Fibroblast of skin of right biceps (primary cell): ENCODE measurements at regions not wholly inside any gene's neighbourhood (a gene's known extent, or its start where the extent isn't known, plus 50 kb on each side); places are given as distances from the start of the nearest gene placed in this dataset.

Experiments used
- DNase-seq: peaks from one replicate; pipeline ENCODE4 v3.0.0-alpha.2; 2013

GRCh38 chr5:170159947-170160346, 54.2 kb downstream of the FOXI1 start:
- no peak for DNase-seq

- DNase-seq = peak; percentile 22
These were observed 55.4 kb downstream of the FOXI1 start for GRCh38 chr5:170161069-170161468.

GRCh38 chr5:170162631-170163321, 57.1 kb downstream of the FOXI1 start:
- no peak for DNase-seq

GRCh38 chr5:170164087-170164486, 58.4 kb downstream of the FOXI1 start:
- DNase-seq = no peak

- no peak for DNase-seq
These were observed 59.2 kb downstream of the FOXI1 start for GRCh38 chr5:170164921-170165320.

GRCh38 chr5:170166101-170166500, 60.4 kb downstream of the FOXI1 start:
- DNase-seq = no peak

GRCh38 chr5:170168002-170168401, 62.3 kb downstream of the FOXI1 start:
- no peak for DNase-seq

GRCh38 chr5:170168797-170169196, 63.1 kb downstream of the FOXI1 start:
- DNase-seq = no peak

- no peak for DNase-seq
These were observed 62.8 kb upstream of the C5orf58 start for GRCh38 chr5:170169996-170170395.

- no peak for DNase-seq
These were observed 61.0 kb upstream of the C5orf58 start for GRCh38 chr5:170171811-170172210.

- DNase-seq = peak; percentile 51
These were observed 59.6 kb upstream of the C5orf58 start for GRCh38 chr5:170173227-170173626.

- DNase-seq = no peak
These were observed 59.1 kb upstream of the C5orf58 start for GRCh38 chr5:170173647-170174046.

- DNase-seq = no peak
These were observed 55.9 kb upstream of the C5orf58 start for GRCh38 chr5:170176916-170177315.

GRCh38 chr5:170178814-170179213, 54.0 kb upstream of the C5orf58 start:
- DNase-seq = no peak

- DNase-seq = no peak
These were observed 53.2 kb upstream of the C5orf58 start for GRCh38 chr5:170179626-170180025.

- DNase-seq = no peak
These were observed 50.9 kb upstream of the C5orf58 start for GRCh38 chr5:170181902-170182301.

- DNase-seq = no peak
These were observed 50.3 kb upstream of the C5orf58 start for GRCh38 chr5:170182491-170182890.
